ENCODE measurements at regions not wholly inside any gene's neighbourhood (a gene's known extent, or its start where the extent isn't known, plus 50 kb on each side); places are given as distances from the start of the nearest gene placed in this dataset.
"Not testable (repeated sequence)": the region's sequence is repeated elsewhere in the genome, so short reads cannot be mapped to it uniquely, and the experiment has no call there.

DNA sequence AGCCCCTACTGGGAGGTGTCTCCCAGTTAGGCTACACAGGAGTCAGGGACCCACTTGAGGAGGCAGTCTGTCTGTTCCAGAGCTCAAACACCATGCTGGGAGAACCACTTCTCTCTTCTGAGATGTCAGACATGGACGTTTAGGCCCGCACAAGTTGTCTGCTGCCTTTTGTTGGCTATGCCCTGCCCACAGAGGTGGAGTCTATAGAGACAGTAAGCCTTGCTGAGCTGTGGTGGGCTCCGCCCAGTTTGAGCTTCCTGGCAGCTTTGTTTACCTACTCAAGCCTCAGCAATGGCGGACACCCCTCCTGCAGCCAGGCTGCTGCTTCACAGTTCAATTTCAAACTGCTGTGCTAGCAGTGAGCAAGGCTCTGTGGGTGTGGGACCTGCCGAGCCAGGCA, 88.6 kb upstream of the HAND2 start:
- not testable (repeated sequence) for DNase-seq (ENCODE audit: low read depth)

DNA sequence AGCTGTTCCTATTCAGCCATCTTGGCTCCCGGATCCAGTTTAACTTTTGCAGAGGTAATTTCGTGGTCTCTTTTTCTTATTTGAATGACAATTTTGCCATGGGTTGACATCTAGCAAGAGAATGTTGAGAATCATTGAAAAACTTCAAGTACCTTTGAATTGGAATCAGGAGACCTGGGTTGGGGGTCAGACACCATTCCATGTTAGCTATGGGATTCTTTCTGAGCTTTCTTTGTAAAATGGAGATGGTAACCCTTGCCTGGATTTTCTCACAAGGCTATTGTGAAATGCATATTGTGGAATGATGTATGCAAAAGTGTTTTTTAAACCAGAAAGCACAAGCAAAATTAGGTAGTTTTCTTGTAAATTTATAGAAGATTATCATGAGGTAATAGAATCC, 79.1 kb upstream of the HAND2 start:
- DNase-seq (ENCODE audit: low read depth): no peak

DNA sequence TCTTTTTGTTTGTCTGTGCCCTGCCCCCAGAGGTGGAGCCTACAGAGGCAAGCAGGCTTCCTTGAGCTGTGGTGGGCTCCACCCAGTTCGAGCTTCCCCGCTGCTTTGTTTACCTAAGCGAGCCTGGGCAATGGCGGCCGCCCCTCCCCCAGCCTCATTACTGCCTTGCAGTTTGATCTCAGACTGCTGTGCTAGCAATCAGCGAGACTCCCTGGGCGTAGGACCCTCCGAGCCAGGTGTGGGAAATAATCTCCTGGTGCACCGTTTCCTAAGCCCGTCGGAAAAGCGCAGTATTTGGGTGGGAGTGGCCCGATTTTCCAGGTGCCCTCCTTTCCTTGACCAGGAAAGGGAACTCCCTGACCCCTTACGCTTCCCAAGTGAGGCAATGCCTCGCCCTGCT, 78.6 kb upstream of the HAND2 start:
- DNase-seq (ENCODE audit: low read depth): not testable (repeated sequence)

DNA sequence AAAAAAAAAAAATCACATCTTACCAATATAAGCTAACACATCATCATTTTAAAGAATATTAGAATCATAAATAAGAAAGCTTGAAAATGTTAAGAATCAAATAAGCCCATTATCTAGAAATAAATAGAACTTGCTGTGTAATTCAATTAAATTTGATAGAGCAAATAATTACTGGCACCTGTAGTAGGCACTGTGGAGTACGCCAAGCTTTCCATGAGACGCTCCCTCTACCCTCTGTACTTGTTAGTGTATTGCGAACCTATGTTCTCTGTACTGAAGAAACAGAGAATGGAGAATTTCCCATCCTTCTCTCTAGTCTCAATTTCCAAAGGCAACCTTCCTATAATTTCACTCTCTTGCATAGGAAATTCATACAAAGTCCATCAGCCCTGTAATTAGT, 61.7 kb upstream of the HAND2 start:
- no peak for DNase-seq (ENCODE audit: low read depth)

DNA sequence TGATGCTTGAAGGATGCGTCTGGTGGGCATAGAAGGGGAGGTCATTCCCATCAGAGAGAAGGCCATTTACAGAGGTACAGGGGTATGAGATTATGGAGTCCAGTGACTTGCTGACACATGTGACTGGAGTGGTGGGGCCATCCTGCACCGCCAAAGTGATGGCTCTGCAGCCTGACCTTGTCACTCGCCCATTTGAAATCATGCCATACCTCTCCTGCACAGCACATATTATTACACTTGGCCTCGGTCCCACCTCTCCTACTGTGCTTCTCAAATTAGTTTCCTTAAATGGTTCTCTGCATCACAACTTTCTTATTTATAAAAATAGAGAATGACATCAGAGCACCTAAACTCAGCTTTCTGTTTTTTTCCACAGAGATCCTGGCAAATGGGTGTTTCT, 60.7 kb upstream of the HAND2 start:
- no peak for DNase-seq (ENCODE audit: low read depth)

DNA sequence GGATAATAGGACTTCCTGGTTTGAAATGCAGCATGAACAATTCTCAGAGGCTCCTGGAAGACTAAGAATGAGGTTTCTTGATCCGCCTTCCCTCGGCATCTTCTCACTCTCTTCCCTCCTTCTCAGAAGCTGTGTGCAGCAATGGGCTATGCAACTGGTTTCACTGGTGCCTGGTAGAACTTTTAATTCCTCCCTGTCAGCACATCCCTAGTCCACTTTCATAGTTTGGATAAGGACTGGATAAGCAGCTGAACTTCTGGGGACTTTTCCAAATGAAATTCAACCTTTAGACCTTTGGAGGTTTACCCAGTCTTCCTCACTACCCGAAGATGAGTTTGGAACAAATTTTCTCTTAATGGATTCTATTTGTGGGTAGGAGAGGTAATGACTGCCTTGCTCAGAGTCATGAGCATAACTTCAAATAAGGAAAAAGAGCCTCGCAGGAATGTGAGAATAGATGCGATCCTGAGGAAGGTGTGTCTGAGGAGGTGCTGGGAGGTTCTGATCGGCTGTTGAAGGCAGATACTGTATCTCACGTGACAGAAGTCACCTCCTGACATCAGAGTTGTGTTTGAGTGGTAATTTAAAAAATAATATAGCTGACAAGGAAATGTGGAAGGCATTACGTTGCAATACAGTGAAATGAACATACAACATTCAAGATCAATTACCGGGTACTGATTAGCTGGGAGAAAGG, 56.0 kb upstream of the HAND2 start:
- DNase-seq (ENCODE audit: low read depth): no peak

DNA sequence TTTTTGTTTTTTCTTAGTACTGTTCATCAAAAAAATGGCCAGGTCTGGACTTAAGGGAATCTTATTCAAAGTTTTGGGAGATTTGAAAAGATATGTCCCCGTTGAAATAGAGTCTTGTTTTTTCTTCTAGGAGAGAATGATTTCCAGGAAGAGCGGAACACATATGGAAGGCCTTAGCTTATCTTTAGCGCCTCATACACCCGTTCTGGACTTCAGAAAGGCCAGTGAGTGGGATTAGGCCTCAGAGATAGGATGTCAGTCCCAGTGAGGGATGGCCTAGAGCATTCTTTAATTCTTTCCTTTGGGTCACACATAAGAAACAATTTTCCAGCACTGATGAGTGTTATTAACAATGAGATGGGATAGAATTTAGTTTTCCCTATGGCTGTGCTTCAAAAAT, 54.5 kb upstream of the HAND2 start:
- no peak for DNase-seq (ENCODE audit: low read depth)

All from forelimb muscle (tissue), 1 donor.